ENCODE measurements at regions not wholly inside any gene's neighbourhood (a gene's known extent, or its start where the extent isn't known, plus 50 kb on each side); places are given as distances from the start of the nearest gene placed in this dataset.

GRCh38 chr14:106838991-106839769 is 1312.8 kb downstream of the TMEM121 start:
- H3K27ac ChIP-seq (ENCODE audit: low read depth, low read length): no peak overlapping the region
- H4K8ac ChIP-seq (ENCODE audit: extremely low read depth, insufficient read depth, low read length): no peak overlapping the region
- H3K36me3 ChIP-seq (ENCODE audit: control insufficient read depth in 2 of 4, insufficient read depth in 4 of 4, low read length in 3 of 4): no peaks in the 10 kb centered on the region
- H3K56ac ChIP-seq (replicated peaks; ENCODE audit: insufficient read length, low read depth, low read length): no peak overlapping the region
- H3K14ac ChIP-seq (ENCODE audit: insufficient read length): no peak overlapping the region
- no peaks in the 10 kb centered on the region for H3K4me1 ChIP-seq (replicated peaks in 1 of 4; ENCODE audit: control insufficient read depth in 3 of 4, insufficient read depth in 4 of 4, low read length in 3 of 4)
- H3K9ac ChIP-seq (replicated peaks in 1 of 4; ENCODE audit: extremely low read depth in 1 of 4, low read depth in 3 of 4, low read length in 3 of 4): no peak overlapping the region
- CTCF ChIA-PET (ENCODE audit: partially characterized antibody): interaction anchor here (0.8 to 3.1 kb wide), 3 partner anchors 8 to 14 kb away, joined by 3 to 21 read pairs (median 3); no protein-coding TSS in a partner anchor
- no peak overlapping the region for H2BK5ac ChIP-seq (ENCODE audit: low read depth, low read length)
- no peak overlapping the region for H2AK5ac ChIP-seq (ENCODE audit: low read depth, low read length)
- H3K4me2 ChIP-seq (ENCODE audit: insufficient read depth in 1 of 2, low read depth in 2 of 2, low read length in 2 of 2): no peak overlapping the region
- no peak overlapping the region for H3K4ac ChIP-seq (replicated peaks; ENCODE audit: insufficient read length, low read depth, low read length)
- no peaks in the 10 kb centered on the region for H3K79me2 ChIP-seq (ENCODE audit: control insufficient read depth in 1 of 2, insufficient read depth in 2 of 2, low read length in 2 of 2)
- H3K4me3 ChIP-seq (ENCODE audit: extremely low read depth in 1 of 4, insufficient read depth in 2 of 4, low read depth in 3 of 4, low read length in 4 of 4): no peak overlapping the region
- no peaks in the 10 kb centered on the region for H3K23me2 ChIP-seq (ENCODE audit: low read depth, low read length)
- no peaks in the 10 kb centered on the region for H4K20me1 ChIP-seq (replicated peaks in 1 of 2; ENCODE audit: control insufficient read depth in 1 of 2, insufficient read depth in 2 of 2, low read length in 2 of 2)
- H3K18ac ChIP-seq (ENCODE audit: extremely low read depth, low read length): no peak overlapping the region
- no peak overlapping the region for H2BK15ac ChIP-seq (ENCODE audit: low read length)
- H3K9me3 ChIP-seq (ENCODE audit: insufficient read depth in 2 of 2, low read depth in 1 of 2, low read length in 1 of 2): peaks cover 80 to 90% of the 10 kb centered on the region in 2 experiments
- 87% methylated on average over 18 of the region's 18 CpGs; no CpG with 5 or more reads in 1 of the 2 experiments for WGBS, 2 experiments (ENCODE audit: extremely low coverage in 1 of 2, insufficient coverage in 1 of 2, insufficient read length in 1 of 2, insufficient replicate concordance in 2 of 2, low coverage in 1 of 2, low lambda C conversion rate in 2 of 2, missing lambda C conversion rate in 1 of 2)
- H2AFZ ChIP-seq (ENCODE audit: low read length): no peak overlapping the region
- no peak overlapping the region for H4K91ac ChIP-seq (replicated peaks; ENCODE audit: insufficient read length, low read length)
- no peak overlapping the region for H4K5ac ChIP-seq (ENCODE audit: insufficient read length, low read depth, low read length)
- FAIRE-seq: no peak
- H2BK20ac ChIP-seq (ENCODE audit: low read length): no peak overlapping the region
- no peak overlapping the region for H2BK120ac ChIP-seq (replicated peaks; ENCODE audit: low read depth, low read length)
- no peaks in the 10 kb centered on the region for H3K79me1 ChIP-seq (ENCODE audit: low read depth, low read length)
- POLR2A ChIA-PET (ENCODE audit: partially characterized antibody): no interaction called here
- DNase-seq (ENCODE audit: low read depth in 1 of 2, low spot score in 2 of 2): no peak
- TF ChIP-seq SRF (IDR thresholded peaks at IDR 0.05; ENCODE audit: low read depth, low read length) (no peak), JUND (IDR thresholded peaks at IDR 0.05; ENCODE audit: low read length) (no peak), EP300 (IDR thresholded peaks at IDR 0.05; ENCODE audit: borderline replicate concordance in 1 of 2, low read depth in 2 of 2, low read length in 2 of 2) (no peak)
- no peak overlapping the region for H2BK12ac ChIP-seq (ENCODE audit: low read depth, low read length)
- H3K23ac ChIP-seq (ENCODE audit: insufficient read length): no peak overlapping the region
- no peaks in the 10 kb centered on the region for H3K27me3 ChIP-seq (replicated peaks in 1 of 4; ENCODE audit: control insufficient read depth in 3 of 4, extremely low read depth in 1 of 4, insufficient read depth in 3 of 4, low read length in 3 of 4)

All from H1 (cell line).